ENCODE measurements at regions not wholly inside any gene's neighbourhood (a gene's known extent, or its start where the extent isn't known, plus 50 kb on each side); places are given as distances from the start of the nearest gene placed in this dataset.
"Not testable (repeated sequence)": the region's sequence is repeated elsewhere in the genome, so short reads cannot be mapped to it uniquely, and the experiment has no call there.

DNA sequence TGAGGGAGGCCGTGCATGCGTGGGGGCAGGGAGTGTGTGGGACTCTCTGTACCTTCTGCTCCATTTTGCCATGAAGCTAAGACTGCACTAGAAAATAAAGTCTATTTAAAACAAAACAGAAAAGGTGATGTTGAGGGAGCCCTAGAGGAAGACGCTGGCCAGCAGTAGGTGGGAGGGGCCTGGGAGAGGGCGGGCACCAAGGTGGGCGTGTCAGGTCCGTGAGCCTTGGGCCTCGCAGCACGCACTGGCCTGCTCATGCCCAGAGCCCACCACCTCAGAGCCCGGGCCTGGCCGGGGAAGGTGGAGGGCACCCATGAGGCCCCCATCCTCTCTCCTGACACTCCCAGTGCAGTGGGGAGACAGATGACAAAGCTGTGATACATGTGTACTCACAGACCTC is 5408.3 kb upstream of the TPTE start:
- H3K4me3 Mint-ChIP-seq; DNase-seq; CTCF ChIA-PET (ENCODE audit: partially characterized antibody); H3K4me1 Mint-ChIP-seq; POLR2A ChIA-PET (ENCODE audit: partially characterized antibody); H3K4me3 ChIP-seq (ENCODE audit: low read length in 2 of 2); H3K4me1 ChIP-seq (ENCODE audit: insufficient read depth, low read length); H3K36me3 Mint-ChIP-seq; H3K9me3 ChIP-seq (ENCODE audit: control insufficient read depth in 1 of 2, low read length in 2 of 2); H3K27ac Mint-ChIP-seq; H3K27me3 Mint-ChIP-seq; H3K27ac ChIP-seq (ENCODE audit: low read depth, low read length); H3K36me3 ChIP-seq (ENCODE audit: insufficient read depth, low read length); H3K9me3 Mint-ChIP-seq; intact Hi-C loops (cut with micrococcal nuclease); H3K27me3 ChIP-seq (ENCODE audit: insufficient read depth, low read length): not testable (repeated sequence)

DNA sequence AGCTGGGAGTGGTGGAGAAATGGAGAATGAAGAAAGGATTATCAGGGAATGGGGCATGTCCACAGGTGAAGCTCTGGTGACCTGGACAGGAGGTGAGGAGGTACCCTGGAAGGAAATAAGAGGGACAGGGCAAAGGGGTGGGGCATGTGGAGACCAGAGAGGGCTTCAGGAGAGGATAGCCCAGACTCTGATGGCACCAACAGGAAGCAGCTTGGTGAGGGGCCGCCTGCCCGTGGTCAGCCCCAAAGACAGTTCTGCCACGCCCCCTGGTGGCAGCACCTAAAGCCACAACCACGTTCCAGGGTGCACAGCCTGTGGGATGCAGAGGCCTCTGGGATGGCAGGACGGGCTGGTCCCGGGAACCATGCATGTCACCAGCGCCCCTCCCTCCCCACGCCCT is 5406.9 kb upstream of the TPTE start:
- H3K36me3 ChIP-seq (ENCODE audit: insufficient read depth, low read length); H3K4me3 Mint-ChIP-seq; H3K36me3 Mint-ChIP-seq; H3K4me1 ChIP-seq (ENCODE audit: insufficient read depth, low read length); H3K27me3 ChIP-seq (ENCODE audit: insufficient read depth, low read length); H3K27ac Mint-ChIP-seq; H3K9me3 Mint-ChIP-seq; H3K4me3 ChIP-seq (ENCODE audit: low read length in 2 of 2); H3K27ac ChIP-seq (ENCODE audit: low read depth, low read length); H3K4me1 Mint-ChIP-seq; intact Hi-C loops (cut with micrococcal nuclease); POLR2A ChIA-PET (ENCODE audit: partially characterized antibody); H3K9me3 ChIP-seq (ENCODE audit: control insufficient read depth in 1 of 2, low read length in 2 of 2); H3K27me3 Mint-ChIP-seq; CTCF ChIA-PET (ENCODE audit: partially characterized antibody): not testable (repeated sequence)
- DNase-seq: peak in 1 of 5 donors; percentile 8

DNA sequence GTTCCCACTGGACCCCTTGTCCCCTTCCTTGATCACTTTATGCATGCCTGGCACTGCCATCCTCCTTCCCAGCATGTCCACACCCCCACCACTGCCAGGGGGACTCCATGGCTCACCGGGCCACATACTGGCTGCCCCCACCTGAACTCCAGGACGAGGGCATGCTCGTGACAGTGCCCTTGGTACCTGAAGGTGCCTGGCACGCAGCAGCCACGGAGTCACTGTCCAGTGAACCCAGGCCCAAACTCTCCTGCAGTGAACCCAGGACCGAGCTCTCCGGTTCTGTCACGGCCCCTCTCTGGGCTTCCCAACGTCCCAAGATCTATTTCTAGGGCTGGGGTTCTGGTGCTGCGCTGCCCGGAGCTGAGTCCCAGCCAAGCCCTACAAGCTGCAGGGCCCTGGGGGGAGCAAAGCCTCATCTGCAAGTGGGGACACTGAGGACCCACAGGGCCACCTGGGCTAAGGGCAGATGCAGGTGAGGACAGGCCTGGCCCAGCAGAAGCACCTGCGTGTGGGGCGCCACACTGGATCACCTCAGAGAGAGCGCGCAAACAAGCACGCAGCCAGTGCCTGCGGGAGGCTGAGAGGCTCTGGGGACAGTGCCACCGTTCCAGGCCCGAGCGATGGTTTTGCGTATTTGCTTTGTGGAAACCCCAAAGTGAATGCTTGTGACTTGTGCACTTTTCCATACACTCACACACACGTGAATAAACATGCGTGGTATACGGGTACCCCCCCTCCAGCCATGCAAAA is 5406.3 kb upstream of the TPTE start:
- DNase-seq; H3K9me3 ChIP-seq (ENCODE audit: control insufficient read depth in 1 of 2, low read length in 2 of 2); intact Hi-C loops (cut with micrococcal nuclease); H3K4me3 Mint-ChIP-seq; H3K27me3 Mint-ChIP-seq; H3K4me1 Mint-ChIP-seq; H3K36me3 ChIP-seq (ENCODE audit: insufficient read depth, low read length); H3K4me1 ChIP-seq (ENCODE audit: insufficient read depth, low read length); POLR2A ChIA-PET (ENCODE audit: partially characterized antibody); CTCF ChIA-PET (ENCODE audit: partially characterized antibody); H3K27ac Mint-ChIP-seq; H3K4me3 ChIP-seq (ENCODE audit: low read length in 2 of 2); H3K27ac ChIP-seq (ENCODE audit: low read depth, low read length); H3K27me3 ChIP-seq (ENCODE audit: insufficient read depth, low read length); H3K9me3 Mint-ChIP-seq; H3K36me3 Mint-ChIP-seq: not testable (repeated sequence)

DNA sequence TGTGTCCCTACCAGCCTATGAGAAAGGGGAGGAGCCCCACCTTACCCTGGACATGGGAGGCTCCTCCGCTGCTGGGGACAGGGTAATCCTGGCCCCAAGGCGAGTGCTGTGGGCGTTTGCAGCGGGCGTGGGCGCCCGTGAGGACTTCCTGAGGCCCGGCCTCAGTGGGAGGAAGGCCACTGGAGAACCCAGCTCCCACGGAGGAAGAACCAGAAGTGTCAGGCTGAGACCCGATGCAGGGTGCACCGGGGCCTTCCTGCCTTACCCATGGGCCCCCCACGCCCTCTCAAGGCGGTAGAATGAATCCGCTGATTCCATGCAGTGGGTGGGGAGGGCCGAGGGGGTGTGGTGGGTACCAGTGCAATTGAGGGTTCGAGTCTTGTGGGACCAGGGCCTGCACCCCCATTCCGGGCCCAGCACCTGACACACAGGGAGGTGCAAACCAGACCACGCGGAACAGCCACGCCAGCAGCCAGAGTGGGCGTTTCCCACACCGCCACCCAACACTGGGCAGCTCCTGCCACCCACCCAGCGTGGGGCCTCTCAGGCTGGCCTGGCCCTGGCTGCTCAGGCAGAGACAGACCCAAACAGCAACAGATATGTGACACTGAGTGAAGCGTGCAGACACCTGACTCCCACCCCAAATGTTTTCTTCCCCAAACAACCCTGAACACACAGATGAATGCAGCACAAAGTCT is 5405.6 kb upstream of the TPTE start:
- CTCF ChIA-PET (ENCODE audit: partially characterized antibody); H3K36me3 Mint-ChIP-seq; H3K27me3 Mint-ChIP-seq; H3K27ac Mint-ChIP-seq; H3K27ac ChIP-seq (ENCODE audit: low read depth, low read length); H3K9me3 ChIP-seq (ENCODE audit: control insufficient read depth in 1 of 2, low read length in 2 of 2); H3K9me3 Mint-ChIP-seq; H3K27me3 ChIP-seq (ENCODE audit: insufficient read depth, low read length); H3K4me3 ChIP-seq (ENCODE audit: low read length in 2 of 2); intact Hi-C loops (cut with micrococcal nuclease); POLR2A ChIA-PET (ENCODE audit: partially characterized antibody); H3K4me1 Mint-ChIP-seq; H3K36me3 ChIP-seq (ENCODE audit: insufficient read depth, low read length); H3K4me1 ChIP-seq (ENCODE audit: insufficient read depth, low read length): not testable (repeated sequence)
- H3K4me3 Mint-ChIP-seq: peak overlapping the region in 1 of 8 donors; percentile 34
- peak in 1 of 5 donors; percentile 14 for DNase-seq

- H3K9me3 ChIP-seq (ENCODE audit: control insufficient read depth in 1 of 2, low read length in 2 of 2); H3K9me3 Mint-ChIP-seq; H3K4me3 Mint-ChIP-seq; CTCF ChIA-PET (ENCODE audit: partially characterized antibody); intact Hi-C loops (cut with micrococcal nuclease); H3K27ac Mint-ChIP-seq; H3K27me3 ChIP-seq (ENCODE audit: insufficient read depth, low read length); H3K27me3 Mint-ChIP-seq; H3K4me1 ChIP-seq (ENCODE audit: insufficient read depth, low read length); POLR2A ChIA-PET (ENCODE audit: partially characterized antibody); H3K4me3 ChIP-seq (ENCODE audit: low read length in 2 of 2); H3K36me3 ChIP-seq (ENCODE audit: insufficient read depth, low read length); H3K4me1 Mint-ChIP-seq; H3K36me3 Mint-ChIP-seq; H3K27ac ChIP-seq (ENCODE audit: low read depth, low read length): not testable (repeated sequence)
- DNase-seq: peak in 2 of 5 donors; percentile 11 to 35
Observed at GRCh38 chr21:5116344-5117123, 5404.8 kb upstream of the TPTE start.

DNA sequence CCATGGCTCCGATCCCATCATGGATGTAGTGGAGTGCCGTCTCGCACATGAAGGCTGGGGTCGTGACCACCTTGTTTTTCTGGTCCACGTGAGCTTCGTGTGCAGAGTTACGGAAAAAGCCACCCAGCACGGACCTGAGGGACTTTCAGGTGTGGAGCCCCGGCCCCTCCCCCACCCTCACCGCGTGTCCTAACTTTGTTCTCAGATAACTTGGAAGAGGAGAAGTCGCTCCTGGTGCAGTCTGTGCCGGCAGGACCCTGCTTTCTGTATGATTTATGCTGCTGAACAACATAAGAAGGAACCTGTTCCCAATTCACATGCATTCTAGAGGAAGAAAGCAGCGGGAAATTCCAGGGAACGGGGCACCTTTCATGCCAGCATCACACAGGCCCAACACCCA is 5404.2 kb upstream of the TPTE start:
- H3K27ac ChIP-seq (ENCODE audit: low read depth, low read length): peak overlapping the region; percentile 31
- H3K36me3 Mint-ChIP-seq; H3K27me3 Mint-ChIP-seq; POLR2A ChIA-PET (ENCODE audit: partially characterized antibody); H3K27me3 ChIP-seq (ENCODE audit: insufficient read depth, low read length); H3K9me3 Mint-ChIP-seq; H3K27ac Mint-ChIP-seq; H3K9me3 ChIP-seq (ENCODE audit: control insufficient read depth in 1 of 2, low read length in 2 of 2); H3K36me3 ChIP-seq (ENCODE audit: insufficient read depth, low read length); H3K4me3 Mint-ChIP-seq; CTCF ChIA-PET (ENCODE audit: partially characterized antibody); intact Hi-C loops (cut with micrococcal nuclease); H3K4me1 ChIP-seq (ENCODE audit: insufficient read depth, low read length); H3K4me3 ChIP-seq (ENCODE audit: low read length in 2 of 2); H3K4me1 Mint-ChIP-seq: not testable (repeated sequence)
- DNase-seq: peak in 1 of 5 donors; percentile 33

- H3K4me1 Mint-ChIP-seq; H3K36me3 Mint-ChIP-seq; intact Hi-C loops (cut with micrococcal nuclease); POLR2A ChIA-PET (ENCODE audit: partially characterized antibody); H3K9me3 ChIP-seq (ENCODE audit: control insufficient read depth in 1 of 2, low read length in 2 of 2); H3K27me3 Mint-ChIP-seq; H3K4me3 ChIP-seq (ENCODE audit: low read length in 2 of 2); H3K4me1 ChIP-seq (ENCODE audit: insufficient read depth, low read length); H3K36me3 ChIP-seq (ENCODE audit: insufficient read depth, low read length); CTCF ChIA-PET (ENCODE audit: partially characterized antibody); H3K9me3 Mint-ChIP-seq; H3K27me3 ChIP-seq (ENCODE audit: insufficient read depth, low read length): not testable (repeated sequence)
- peak overlapping the region; percentile 31 for H3K27ac ChIP-seq (ENCODE audit: low read depth, low read length)
- DNase-seq: peak; percentile 12 to 42 (median 30)
- Mint-ChIP-seq H3K27ac (peak overlapping the region in 4 of 7 donors; percentile 64 to 89 (median 78)), H3K4me3 (peak overlapping the region in 4 of 8 donors; percentile 43 to 59 (median 51))
Observed at GRCh38 chr21:5117666-5118295, 5403.6 kb upstream of the TPTE start.

Measured in CD4-positive, alpha-beta memory T cell (primary cell).